Erythroblast (primary cell): ENCODE measurements at regions not wholly inside any gene's neighbourhood (a gene's known extent, or its start where the extent isn't known, plus 50 kb on each side); places are given as distances from the start of the nearest gene placed in this dataset.

ENCODE experiments used
- GATA1 ChIP-seq: IDR thresholded peaks from 2 replicates; pipeline ENCODE4 v1.6.1; 2011; ENCODE audit warnings: low read depth, mild to moderate bottlenecking, control low read depth, low read length, moderate library complexity
- POLR2A ChIP-seq: IDR thresholded peaks from 2 replicates; pipeline ENCODE4 v1.6.1; 2011; ENCODE audit warnings: mild to moderate bottlenecking, low read length

DNA sequence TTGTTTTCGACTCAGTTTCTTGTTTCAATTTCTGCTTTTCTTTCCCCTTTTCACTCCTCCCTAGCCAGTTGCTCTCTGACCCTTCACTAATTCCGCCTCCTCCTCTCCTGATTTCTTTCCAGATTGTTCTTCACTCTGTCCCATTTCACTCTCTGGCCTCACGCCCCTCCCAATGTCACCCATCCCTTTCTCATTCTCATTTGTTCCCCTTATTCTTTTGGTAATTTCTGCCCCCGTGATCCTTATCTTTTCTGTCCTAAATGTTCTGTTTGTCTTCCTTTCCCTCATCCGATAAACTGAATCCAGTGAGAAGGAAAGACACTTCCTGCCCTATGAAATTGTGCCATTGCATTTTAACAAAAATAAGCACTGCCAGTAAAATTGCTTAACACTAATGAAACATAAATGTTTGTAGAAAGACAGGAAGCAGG, 94.5 kb upstream of the RASGEF1B start:
- no peak for TF ChIP-seq POLR2A
- no peak for TF ChIP-seq GATA1
